ENCODE measurements at regions not wholly inside any gene's neighbourhood (a gene's known extent, or its start where the extent isn't known, plus 50 kb on each side); places are given as distances from the start of the nearest gene placed in this dataset.

DNA sequence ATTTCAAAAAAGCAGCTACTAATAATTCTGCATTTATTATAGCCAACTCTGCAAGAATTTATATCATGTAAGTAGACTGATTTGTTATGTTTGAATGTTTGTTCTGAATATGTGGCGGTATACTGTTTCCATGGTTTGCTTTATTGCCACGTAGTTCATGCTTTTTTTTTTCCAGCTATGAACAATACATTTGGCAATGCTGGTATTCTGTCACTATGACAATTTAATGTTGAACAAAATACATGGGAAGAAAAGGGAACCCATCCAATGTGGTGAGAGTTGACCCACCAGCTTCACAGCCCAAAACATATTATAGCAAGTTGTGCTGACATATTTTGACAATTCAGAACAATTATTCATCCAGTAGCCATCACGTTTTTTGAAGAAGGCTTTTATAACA lies 145.6 kb downstream of the CCDC71L start:
- DNase-seq, result no peak
- Mint-ChIP-seq H3K4me3 (no peak overlapping the region), H3K9me3 (no peaks in the 10 kb centered on the region), H3K27ac (no peak overlapping the region), H3K27me3 (peaks cover 20 to 33% of the 10 kb centered on the region in 2 donors), H3K36me3 (no peaks in the 10 kb centered on the region), H3K4me1 (peaks cover 0 to 2% (median 0%) of the 10 kb centered on the region in 3 donors)
- Histone ChIP-seq H3K4me3 (ENCODE audit: control insufficient read depth in 1 of 2, extremely low read depth in 1 of 2, low read length in 1 of 2) (no peak overlapping the region), H3K9me3 (no peaks in the 10 kb centered on the region), H3K27me3 (replicated peaks in 1 of 2; ENCODE audit: control insufficient read depth in 2 of 2, extremely low read depth in 1 of 2, insufficient read depth in 2 of 2, low read length in 1 of 2) (peaks cover 0 to 3% of the 10 kb centered on the region in 2 experiments), H3K36me3 (ENCODE audit: control insufficient read depth in 2 of 2, extremely low read depth in 1 of 2, insufficient read depth in 1 of 2, low read length in 1 of 2) (no peaks in the 10 kb centered on the region), H3K27ac (ENCODE audit: low read length) (no peak overlapping the region), H3K4me1 (ENCODE audit: control insufficient read depth in 1 of 2, extremely low read depth in 1 of 2, insufficient read depth in 2 of 2, low read length in 2 of 2) (no peaks in the 10 kb centered on the region)
- CTCF ChIA-PET, result interaction anchor here in 1 of 2 donors (0.6 kb wide), 1 partner anchor 50 kb away, joined by 3 read pairs; no protein-coding TSS in a partner anchor
- POLR2A ChIA-PET, result no interaction called here
- WGBS (ENCODE audit: insufficient coverage), result no CpG with 5 or more reads among the region's 3 CpGs
- no peak for ATAC-seq (replicated peaks in 1 of 4)

DNA sequence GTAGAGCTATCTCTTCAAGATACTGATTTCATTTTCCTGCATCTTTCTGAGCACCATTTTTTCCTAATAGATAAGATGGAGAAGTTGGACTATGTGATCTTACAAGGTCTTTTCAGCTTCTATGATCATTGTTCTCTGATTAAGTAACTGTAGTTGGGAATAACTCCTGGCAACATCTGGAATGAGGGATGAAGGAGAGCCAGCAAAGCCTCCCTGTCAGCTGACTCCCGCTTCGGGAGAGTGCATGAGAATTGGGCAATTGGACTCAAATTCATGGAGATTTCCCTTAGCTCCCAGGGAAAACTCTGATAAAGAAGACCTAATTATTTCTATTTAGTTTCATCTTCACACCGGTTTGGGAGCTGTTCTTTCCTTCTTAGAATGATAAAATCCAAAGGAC lies 146.1 kb downstream of the CCDC71L start:
- Histone ChIP-seq H3K4me1 (ENCODE audit: control insufficient read depth in 1 of 2, extremely low read depth in 1 of 2, insufficient read depth in 2 of 2, low read length in 2 of 2) (no peaks in the 10 kb centered on the region), H3K9me3 (no peaks in the 10 kb centered on the region), H3K4me3 (ENCODE audit: control insufficient read depth in 1 of 2, extremely low read depth in 1 of 2, low read length in 1 of 2) (no peak overlapping the region), H3K36me3 (ENCODE audit: control insufficient read depth in 2 of 2, extremely low read depth in 1 of 2, insufficient read depth in 1 of 2, low read length in 1 of 2) (no peaks in the 10 kb centered on the region), H3K27me3 (replicated peaks in 1 of 2; ENCODE audit: control insufficient read depth in 2 of 2, extremely low read depth in 1 of 2, insufficient read depth in 2 of 2, low read length in 1 of 2) (peaks cover 0 to 3% of the 10 kb centered on the region in 2 experiments), H3K27ac (ENCODE audit: low read length) (no peak overlapping the region)
- no peaks in the 10 kb centered on the region for H3K9me3 Mint-ChIP-seq
- ChIA-PET CTCF (interaction anchor here in 1 of 2 donors (0.6 kb wide), 1 partner anchor 126 kb away, joined by 4 read pairs; no protein-coding TSS in a partner anchor), POLR2A (no interaction called here)
- H3K36me3 Mint-ChIP-seq, result no peaks in the 10 kb centered on the region
- 82% methylated on average over 2 of the region's 3 CpGs for WGBS (ENCODE audit: insufficient coverage)
- ATAC-seq (replicated peaks in 1 of 4), result no peak
- no peak for DNase-seq
- peaks cover 24 to 30% of the 10 kb centered on the region in 2 donors for H3K27me3 Mint-ChIP-seq
- H3K27ac Mint-ChIP-seq, result no peak overlapping the region
- H3K4me3 Mint-ChIP-seq, result no peak overlapping the region
- H3K4me1 Mint-ChIP-seq, result peaks cover 0 to 2% (median 0%) of the 10 kb centered on the region in 3 donors

DNA sequence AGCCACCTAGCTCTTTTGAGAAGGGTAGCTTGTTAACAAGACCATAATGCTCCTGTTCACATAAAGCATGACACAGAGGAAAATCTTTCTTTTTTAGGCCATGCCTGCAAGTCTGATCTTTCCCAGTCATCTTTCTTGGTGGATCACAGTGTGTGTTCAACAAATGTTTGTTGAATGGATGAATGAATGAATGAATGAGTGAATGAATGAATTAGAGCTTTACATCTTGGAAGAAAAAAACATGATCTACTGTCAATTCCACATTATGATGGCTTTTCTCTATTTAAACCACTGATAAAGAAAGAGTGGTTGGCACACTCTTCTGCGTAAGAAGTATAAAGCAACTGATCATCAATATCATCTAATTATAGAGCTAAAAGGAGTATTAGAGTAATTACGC lies 148.7 kb downstream of the CCDC71L start:
- peaks cover 0 to 2% (median 0%) of the 10 kb centered on the region in 3 donors for H3K4me1 Mint-ChIP-seq
- H3K4me1 ChIP-seq (ENCODE audit: control insufficient read depth in 1 of 2, extremely low read depth in 1 of 2, insufficient read depth in 2 of 2, low read length in 2 of 2), result no peaks in the 10 kb centered on the region
- peaks cover 11 to 15% of the 10 kb centered on the region in 2 donors for H3K27me3 Mint-ChIP-seq
- no peak overlapping the region for H3K27ac ChIP-seq (ENCODE audit: low read length)
- no CpG with 5 or more reads among the region's 2 CpGs for WGBS (ENCODE audit: insufficient coverage)
- no peaks in the 10 kb centered on the region for H3K36me3 Mint-ChIP-seq
- ChIA-PET CTCF (no interaction called here), POLR2A (no interaction called here)
- no peaks in the 10 kb centered on the region for H3K9me3 ChIP-seq
- H3K36me3 ChIP-seq (ENCODE audit: control insufficient read depth in 2 of 2, extremely low read depth in 1 of 2, insufficient read depth in 1 of 2, low read length in 1 of 2), result no peaks in the 10 kb centered on the region
- H3K27me3 ChIP-seq (replicated peaks in 1 of 2; ENCODE audit: control insufficient read depth in 2 of 2, extremely low read depth in 1 of 2, insufficient read depth in 2 of 2, low read length in 1 of 2), result no peaks in the 10 kb centered on the region
- H3K9me3 Mint-ChIP-seq, result no peaks in the 10 kb centered on the region
- no peak overlapping the region for H3K27ac Mint-ChIP-seq
- no peak for ATAC-seq (replicated peaks in 1 of 4)
- no peak overlapping the region for H3K4me3 ChIP-seq (ENCODE audit: control insufficient read depth in 1 of 2, extremely low read depth in 1 of 2, low read length in 1 of 2)
- DNase-seq, result no peak
- no peak overlapping the region for H3K4me3 Mint-ChIP-seq

DNA sequence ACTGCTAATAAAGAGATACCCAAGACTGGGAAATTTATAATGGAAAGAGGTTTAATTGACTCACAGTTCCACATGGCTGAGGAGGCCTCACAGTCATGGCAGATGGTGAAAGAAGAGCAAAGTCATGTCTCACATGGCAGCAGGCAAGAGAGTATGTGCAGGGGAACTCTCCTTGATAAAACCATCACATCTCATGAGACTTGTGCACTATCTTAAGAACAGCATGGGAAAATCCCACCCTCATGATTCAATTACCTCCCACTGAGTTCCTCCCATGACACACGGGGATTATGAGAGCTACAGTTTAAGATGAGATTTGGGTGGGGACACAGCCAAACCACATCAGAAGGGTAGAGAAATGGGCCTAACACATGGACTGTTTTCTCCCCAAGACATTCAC lies 156.3 kb downstream of the CCDC71L start:
- Histone ChIP-seq H3K9me3 (no peaks in the 10 kb centered on the region), H3K36me3 (ENCODE audit: control insufficient read depth in 2 of 2, extremely low read depth in 1 of 2, insufficient read depth in 1 of 2, low read length in 1 of 2) (no peaks in the 10 kb centered on the region), H3K27ac (ENCODE audit: low read length) (no peak overlapping the region), H3K27me3 (replicated peaks in 1 of 2; ENCODE audit: control insufficient read depth in 2 of 2, extremely low read depth in 1 of 2, insufficient read depth in 2 of 2, low read length in 1 of 2) (no peaks in the 10 kb centered on the region), H3K4me1 (ENCODE audit: control insufficient read depth in 1 of 2, extremely low read depth in 1 of 2, insufficient read depth in 2 of 2, low read length in 2 of 2) (no peaks in the 10 kb centered on the region), H3K4me3 (ENCODE audit: control insufficient read depth in 1 of 2, extremely low read depth in 1 of 2, low read length in 1 of 2) (no peak overlapping the region)
- ChIA-PET POLR2A (no interaction called here), CTCF (no interaction called here)
- no peak overlapping the region for H3K27ac Mint-ChIP-seq
- no peak for DNase-seq
- no peak for ATAC-seq (replicated peaks in 1 of 4)
- no peaks in the 10 kb centered on the region for H3K9me3 Mint-ChIP-seq
- peaks cover 0 to 3% of the 10 kb centered on the region in 2 donors for H3K27me3 Mint-ChIP-seq
- no peak overlapping the region for H3K4me3 Mint-ChIP-seq
- WGBS (ENCODE audit: insufficient coverage), result no CpG with 5 or more reads among the region's 1 CpG
- no peaks in the 10 kb centered on the region for H3K4me1 Mint-ChIP-seq
- no peaks in the 10 kb centered on the region for H3K36me3 Mint-ChIP-seq

DNA sequence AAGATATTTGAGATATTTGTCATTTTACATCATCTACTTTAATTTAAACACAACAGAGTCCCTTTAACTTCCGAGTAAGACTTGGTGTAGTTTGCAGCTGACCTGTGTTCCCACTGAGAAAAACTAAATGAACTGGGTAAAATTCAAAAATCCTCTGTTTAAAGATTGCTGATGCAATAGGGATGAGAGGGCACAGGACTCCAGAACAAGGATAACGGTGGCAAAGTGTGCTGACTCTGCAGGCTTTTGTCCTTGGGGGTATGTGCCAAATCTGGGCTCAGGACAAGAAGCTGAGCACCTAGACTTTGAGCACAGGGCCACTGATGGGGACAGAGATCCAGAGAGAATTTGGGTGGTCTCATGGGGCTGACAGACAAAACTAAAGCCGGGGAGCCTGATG lies 156.8 kb downstream of the CCDC71L start:
- Histone ChIP-seq H3K27ac (ENCODE audit: low read length) (no peak overlapping the region), H3K27me3 (replicated peaks in 1 of 2; ENCODE audit: control insufficient read depth in 2 of 2, extremely low read depth in 1 of 2, insufficient read depth in 2 of 2, low read length in 1 of 2) (no peaks in the 10 kb centered on the region), H3K4me3 (ENCODE audit: control insufficient read depth in 1 of 2, extremely low read depth in 1 of 2, low read length in 1 of 2) (no peak overlapping the region), H3K9me3 (no peaks in the 10 kb centered on the region), H3K4me1 (ENCODE audit: control insufficient read depth in 1 of 2, extremely low read depth in 1 of 2, insufficient read depth in 2 of 2, low read length in 2 of 2) (no peaks in the 10 kb centered on the region), H3K36me3 (ENCODE audit: control insufficient read depth in 2 of 2, extremely low read depth in 1 of 2, insufficient read depth in 1 of 2, low read length in 1 of 2) (no peaks in the 10 kb centered on the region)
- peaks cover 1 to 3% of the 10 kb centered on the region in 2 donors for H3K27me3 Mint-ChIP-seq
- no peaks in the 10 kb centered on the region for H3K4me1 Mint-ChIP-seq
- 88% methylated on average over 1 of the region's 3 CpGs for WGBS (ENCODE audit: insufficient coverage)
- ATAC-seq (replicated peaks in 1 of 4), result no peak
- ChIA-PET POLR2A (no interaction called here), CTCF (no interaction called here)
- H3K36me3 Mint-ChIP-seq, result no peaks in the 10 kb centered on the region
- H3K4me3 Mint-ChIP-seq, result no peak overlapping the region
- H3K27ac Mint-ChIP-seq, result no peak overlapping the region
- DNase-seq, result no peak
- H3K9me3 Mint-ChIP-seq, result no peaks in the 10 kb centered on the region

DNA sequence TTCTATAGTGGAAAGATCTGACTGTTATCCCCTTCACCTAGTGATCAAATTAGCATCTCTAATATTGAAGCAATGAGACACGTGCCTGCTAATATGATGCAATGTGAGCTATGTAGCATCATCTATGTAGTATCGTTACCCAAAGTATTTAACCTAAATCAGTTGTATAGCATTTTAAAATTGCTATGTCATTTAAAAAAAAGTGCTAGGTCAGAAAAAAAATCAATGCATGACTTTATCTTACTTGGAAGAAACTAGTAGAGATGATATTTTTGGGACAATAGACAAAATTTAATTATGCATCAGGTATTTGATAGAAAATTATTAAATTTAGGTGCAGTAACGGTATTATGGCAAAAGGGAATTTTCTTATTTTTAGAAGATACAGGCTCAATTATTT lies 157.3 kb downstream of the CCDC71L start:
- no peaks in the 10 kb centered on the region for H3K36me3 ChIP-seq (ENCODE audit: control insufficient read depth in 2 of 2, extremely low read depth in 1 of 2, insufficient read depth in 1 of 2, low read length in 1 of 2)
- no peak overlapping the region for H3K27ac ChIP-seq (ENCODE audit: low read length)
- no peaks in the 10 kb centered on the region for H3K9me3 ChIP-seq
- H3K4me3 ChIP-seq (ENCODE audit: control insufficient read depth in 1 of 2, extremely low read depth in 1 of 2, low read length in 1 of 2), result no peak overlapping the region
- no CpG with 5 or more reads among the region's 3 CpGs for WGBS (ENCODE audit: insufficient coverage)
- DNase-seq, result no peak
- POLR2A ChIA-PET, result interaction anchor here in 1 of 2 donors (0.6 kb wide), 1 partner anchor 1069 kb away, joined by 5 read pairs; no protein-coding TSS in a partner anchor
- CTCF ChIA-PET, result no interaction called here
- no peaks in the 10 kb centered on the region for H3K27me3 ChIP-seq (replicated peaks in 1 of 2; ENCODE audit: control insufficient read depth in 2 of 2, extremely low read depth in 1 of 2, insufficient read depth in 2 of 2, low read length in 1 of 2)
- peaks cover 1 to 3% of the 10 kb centered on the region in 2 donors for H3K27me3 Mint-ChIP-seq
- H3K4me3 Mint-ChIP-seq, result no peak overlapping the region
- no peaks in the 10 kb centered on the region for H3K9me3 Mint-ChIP-seq
- H3K27ac Mint-ChIP-seq, result no peak overlapping the region
- ATAC-seq (replicated peaks in 1 of 4), result no peak
- no peaks in the 10 kb centered on the region for H3K4me1 Mint-ChIP-seq
- no peaks in the 10 kb centered on the region for H3K4me1 ChIP-seq (ENCODE audit: control insufficient read depth in 1 of 2, extremely low read depth in 1 of 2, insufficient read depth in 2 of 2, low read length in 2 of 2)
- H3K36me3 Mint-ChIP-seq, result no peaks in the 10 kb centered on the region

Data from T-cell (primary cell).